Astrocyte (in vitro differentiated cells and primary cell): ENCODE measurements at regions not wholly inside any gene's neighbourhood (a gene's known extent, or its start where the extent isn't known, plus 50 kb on each side); places are given as distances from the start of the nearest gene placed in this dataset.

Source experiments
- DNase-seq: peaks from one replicate; pipeline ENCODE4 v3.0.0-alpha.2; 2010; ENCODE audit warnings: low read depth
- FAIRE-seq: peaks from 2 replicates; lab custom pipeline; 2011; peaks lifted over from hg19 to GRCh38; lab: Jason Lieb, UNC
- H2AFZ ChIP-seq: 2 replicates; pipeline ENCODE4 v1.6.0; 2012; ENCODE audit warnings: low read depth, low read length, inconsistent platforms
- H3K27ac ChIP-seq: 2 replicates; pipeline ENCODE4 v1.5.1; 2011; ENCODE audit warnings: low read depth, low read length, inconsistent platforms
- H3K27me3 ChIP-seq: 2 replicates; pipeline ENCODE4 v1.6.0; 2011; ENCODE audit warnings: low read length, inconsistent platforms; ENCODE audit not compliant: insufficient read depth
- H3K36me3 ChIP-seq: 2 replicates; pipeline ENCODE4 v1.5.1; 2011; ENCODE audit warnings: low read length, inconsistent platforms; ENCODE audit not compliant: insufficient read depth
- H3K4me1 ChIP-seq: 2 replicates; pipeline ENCODE4 v1.5.1; 2011; ENCODE audit warnings: low read length, inconsistent platforms; ENCODE audit not compliant: insufficient read depth
- H3K4me2 ChIP-seq: 2 replicates; pipeline ENCODE4 v1.6.0; 2012; ENCODE audit warnings: low read length, inconsistent platforms
- H3K4me3 ChIP-seq: 2 replicates; pipeline ENCODE4 v1.5.1; 2011; ENCODE audit warnings: low read depth, mild to moderate bottlenecking, low read length, inconsistent platforms; ENCODE audit not compliant: insufficient read depth
- H3K79me2 ChIP-seq: 2 replicates; pipeline ENCODE4 v1.6.0; 2012; ENCODE audit warnings: mild to moderate bottlenecking, low read length, inconsistent platforms; ENCODE audit not compliant: insufficient read depth
- H3K9ac ChIP-seq: 2 replicates; pipeline ENCODE4 v1.6.0; 2012; ENCODE audit warnings: mild to moderate bottlenecking, low read length, inconsistent platforms
- H3K9me3 ChIP-seq: 2 replicates; pipeline ENCODE4 v1.5.1; 2012; ENCODE audit warnings: low read depth, mild to moderate bottlenecking, low read length, inconsistent platforms; ENCODE audit not compliant: insufficient read depth
- H4K20me1 ChIP-seq: 2 replicates; pipeline ENCODE4 v1.6.0; 2012; ENCODE audit warnings: low read length, inconsistent platforms; ENCODE audit not compliant: insufficient read depth
- H3K27ac Mint-ChIP-seq: one replicate; pipeline ENCODE4 v1.8.0; 2021; ENCODE audit warnings: mild to moderate bottlenecking, mixed read lengths; ENCODE audit not compliant: unreplicated experiment
- H3K27me3 Mint-ChIP-seq: one replicate; pipeline ENCODE4 v1.8.0; 2021; ENCODE audit warnings: low read depth, mixed read lengths; ENCODE audit not compliant: unreplicated experiment
- H3K36me3 Mint-ChIP-seq: one replicate; pipeline ENCODE4 v1.8.0; 2021; ENCODE audit warnings: low read depth, mixed read lengths; ENCODE audit not compliant: unreplicated experiment
- H3K4me1 Mint-ChIP-seq: one replicate; pipeline ENCODE4 v1.8.0; 2021; ENCODE audit warnings: low read depth, mixed read lengths; ENCODE audit not compliant: unreplicated experiment
- H3K4me3 Mint-ChIP-seq: one replicate; pipeline ENCODE4 v1.8.0; 2021; ENCODE audit warnings: mild to moderate bottlenecking, moderate library complexity, mixed read lengths; ENCODE audit not compliant: unreplicated experiment
- H3K9me3 Mint-ChIP-seq: one replicate; pipeline ENCODE4 v1.8.0; 2021; ENCODE audit warnings: mild to moderate bottlenecking, mixed read lengths; ENCODE audit not compliant: unreplicated experiment
- CTCF ChIP-seq: IDR thresholded peaks from 2 replicates; pipeline ENCODE4 v1.5.1; 2011; ENCODE audit warnings: low read depth, mild to moderate bottlenecking, inconsistent platforms, low read length, moderate library complexity; ENCODE audit not compliant: insufficient read depth
- EZH2 ChIP-seq: IDR thresholded peaks from 2 replicates; pipeline ENCODE4 v1.6.1; 2012; ENCODE audit warnings: mild to moderate bottlenecking, low read length, inconsistent platforms; ENCODE audit not compliant: insufficient read depth

- no peaks in the 10 kb centered on the region for H3K27me3 ChIP-seq
- no peaks in the 10 kb centered on the region for H3K79me2 ChIP-seq
- H3K27me3 Mint-ChIP-seq, result no peaks in the 10 kb centered on the region
- H2AFZ ChIP-seq, result no peak overlapping the region
- H3K4me3 ChIP-seq, result no peak overlapping the region
- H3K9me3 Mint-ChIP-seq, result peaks cover 18% of the 10 kb centered on the region
- no peak overlapping the region for H3K4me3 Mint-ChIP-seq
- no peak for DNase-seq
- no peak overlapping the region for H3K4me2 ChIP-seq
- peaks cover 7% of the 10 kb centered on the region for H3K4me1 Mint-ChIP-seq
- H4K20me1 ChIP-seq, result no peaks in the 10 kb centered on the region
- no peaks in the 10 kb centered on the region for H3K36me3 Mint-ChIP-seq
- H3K27ac Mint-ChIP-seq, result no peak overlapping the region
- FAIRE-seq, result no peak
- peaks cover 6% of the 10 kb centered on the region for H3K9me3 ChIP-seq
- H3K4me1 ChIP-seq, result no peaks in the 10 kb centered on the region
- no peak overlapping the region for H3K27ac ChIP-seq
- no peak overlapping the region for H3K9ac ChIP-seq
- TF ChIP-seq EZH2 (no peak), CTCF (no peak)
- H3K36me3 ChIP-seq, result no peaks in the 10 kb centered on the region
These were observed 754.0 kb upstream of the SOX11 start for GRCh38 chr2:4938206-4938605.

GRCh38 chr2:4942441-4942840 is 749.7 kb upstream of the SOX11 start:
- no peak overlapping the region for H3K4me3 ChIP-seq
- H3K9ac ChIP-seq, result no peak overlapping the region
- no peak for DNase-seq
- H3K4me1 ChIP-seq, result no peaks in the 10 kb centered on the region
- no peak for TF ChIP-seq EZH2
- no peak for TF ChIP-seq CTCF
- no peaks in the 10 kb centered on the region for H3K27me3 ChIP-seq
- FAIRE-seq, result no peak
- H3K36me3 ChIP-seq, result no peaks in the 10 kb centered on the region
- no peak overlapping the region for H3K4me2 ChIP-seq
- H3K27ac ChIP-seq, result no peak overlapping the region
- no peaks in the 10 kb centered on the region for H3K79me2 ChIP-seq
- no peaks in the 10 kb centered on the region for H4K20me1 ChIP-seq
- H3K9me3 ChIP-seq, result peaks cover 6% of the 10 kb centered on the region
- no peak overlapping the region for H3K27ac Mint-ChIP-seq
- peaks cover 5% of the 10 kb centered on the region for H3K4me1 Mint-ChIP-seq
- peaks cover 13% of the 10 kb centered on the region for H3K9me3 Mint-ChIP-seq
- no peaks in the 10 kb centered on the region for H3K27me3 Mint-ChIP-seq
- H3K4me3 Mint-ChIP-seq, result no peak overlapping the region
- no peak overlapping the region for H2AFZ ChIP-seq
- H3K36me3 Mint-ChIP-seq, result no peaks in the 10 kb centered on the region

- no peak overlapping the region for H3K27ac Mint-ChIP-seq
These were observed 744.3 kb upstream of the SOX11 start for GRCh38 chr2:4947911-4948310.

More at GRCh38 chr2:4947911-4948310, 744.3 kb upstream of the SOX11 start:
- H3K4me2 ChIP-seq, result no peak overlapping the region
- no peak overlapping the region for H3K27ac ChIP-seq
- Mint-ChIP-seq H3K4me1 (no peaks in the 10 kb centered on the region), H3K9me3 (no peaks in the 10 kb centered on the region), H3K4me3 (no peak overlapping the region), H3K36me3 (no peaks in the 10 kb centered on the region), H3K27me3 (no peaks in the 10 kb centered on the region)
- no peaks in the 10 kb centered on the region for H3K36me3 ChIP-seq
- no peak overlapping the region for H3K4me3 ChIP-seq
- no peak overlapping the region for H3K9ac ChIP-seq
- TF ChIP-seq CTCF (no peak), EZH2 (no peak)
- no peaks in the 10 kb centered on the region for H4K20me1 ChIP-seq
- no peak for FAIRE-seq
- H3K27me3 ChIP-seq, result no peaks in the 10 kb centered on the region
- no peaks in the 10 kb centered on the region for H3K9me3 ChIP-seq
- H2AFZ ChIP-seq, result no peak overlapping the region
- no peaks in the 10 kb centered on the region for H3K4me1 ChIP-seq
- DNase-seq, result no peak
- H3K79me2 ChIP-seq, result no peaks in the 10 kb centered on the region
